IPS-11a (cell line): ENCODE measurements at regions not wholly inside any gene's neighbourhood (a gene's known extent, or its start where the extent isn't known, plus 50 kb on each side); places are given as distances from the start of the nearest gene placed in this dataset.

ENCODE experiments used
- H3K4me3 ChIP-seq: one replicate; pipeline ENCODE4 v1.5.1; 2013; ENCODE audit warnings: low read depth, low read length, control low read depth

GRCh38 chr4:41452484-41453225, 85.3 kb upstream of the LIMCH1 start:
- no peak overlapping the region for H3K4me3 ChIP-seq

GRCh38 chr4:41454423-41454822, 83.5 kb upstream of the LIMCH1 start:
- H3K4me3 ChIP-seq, result no peak overlapping the region

- H3K4me3 ChIP-seq, result no peak overlapping the region
These were observed 82.8 kb upstream of the LIMCH1 start for GRCh38 chr4:41455206-41455605.

- no peak overlapping the region for H3K4me3 ChIP-seq
These were observed 81.3 kb upstream of the LIMCH1 start for GRCh38 chr4:41456559-41457101.

GRCh38 chr4:41458689-41459088, 79.3 kb upstream of the LIMCH1 start:
- no peak overlapping the region for H3K4me3 ChIP-seq

GRCh38 chr4:41460641-41461040, 77.3 kb upstream of the LIMCH1 start:
- no peak overlapping the region for H3K4me3 ChIP-seq

GRCh38 chr4:41461780-41462307, 76.1 kb upstream of the LIMCH1 start:
- no peak overlapping the region for H3K4me3 ChIP-seq

GRCh38 chr4:41465146-41465761, 72.7 kb upstream of the LIMCH1 start:
- H3K4me3 ChIP-seq, result no peak overlapping the region

- H3K4me3 ChIP-seq, result no peak overlapping the region
These were observed 71.7 kb upstream of the LIMCH1 start for GRCh38 chr4:41466249-41466648.

- H3K4me3 ChIP-seq, result no peak overlapping the region
These were observed 69.8 kb upstream of the LIMCH1 start for GRCh38 chr4:41468122-41468521.

GRCh38 chr4:41471126-41472071, 66.6 kb upstream of the LIMCH1 start:
- no peak overlapping the region for H3K4me3 ChIP-seq

- H3K4me3 ChIP-seq, result no peak overlapping the region
These were observed 65.9 kb upstream of the LIMCH1 start for GRCh38 chr4:41472081-41472480.

- H3K4me3 ChIP-seq, result no peak overlapping the region
These were observed 64.8 kb upstream of the LIMCH1 start for GRCh38 chr4:41473176-41473575.

GRCh38 chr4:41475402-41475801, 62.6 kb upstream of the LIMCH1 start:
- H3K4me3 ChIP-seq, result no peak overlapping the region

- H3K4me3 ChIP-seq, result no peak overlapping the region
These were observed 61.6 kb upstream of the LIMCH1 start for GRCh38 chr4:41476310-41476885.

GRCh38 chr4:41477181-41477905, 60.6 kb upstream of the LIMCH1 start:
- H3K4me3 ChIP-seq, result no peak overlapping the region

GRCh38 chr4:41478518-41478917, 59.4 kb upstream of the LIMCH1 start:
- no peak overlapping the region for H3K4me3 ChIP-seq

- H3K4me3 ChIP-seq, result no peak overlapping the region
These were observed 57.1 kb upstream of the LIMCH1 start for GRCh38 chr4:41480896-41481311.

- no peak overlapping the region for H3K4me3 ChIP-seq
These were observed 54.2 kb upstream of the LIMCH1 start for GRCh38 chr4:41483771-41484170.

GRCh38 chr4:41485041-41485440, 52.9 kb upstream of the LIMCH1 start:
- no peak overlapping the region for H3K4me3 ChIP-seq
